Muscle layer of duodenum (tissue), 2 donors: ENCODE measurements at regions not wholly inside any gene's neighbourhood (a gene's known extent, or its start where the extent isn't known, plus 50 kb on each side); places are given as distances from the start of the nearest gene placed in this dataset.
A peak's percentile ranks its signal among the peaks of the same experiment; 100 is the strongest.

Experiments
- H3K27ac ChIP-seq: one replicate; pipeline ENCODE4 v1.7.0; 2013; ENCODE audit warnings: mild to moderate bottlenecking, low read length
- H3K27me3 ChIP-seq: one replicate; pipeline ENCODE4 v1.7.0; 2013; ENCODE audit warnings: low read depth, mild to moderate bottlenecking, control low read depth, low read length
- H3K36me3 ChIP-seq, 2 donors: one replicate each; pipeline ENCODE4 v1.7.0; 2013; ENCODE audit warnings: low read length in 2 of 2, control low read depth in 1 of 2, mild to moderate bottlenecking in 1 of 2; ENCODE audit not compliant: insufficient read depth in 2 of 2, control insufficient read depth in 1 of 2
- H3K4me1 ChIP-seq, 2 donors: one replicate each; pipeline ENCODE4 v1.7.0; 2013; ENCODE audit warnings: low read length in 2 of 2, mild to moderate bottlenecking in 2 of 2, control low read depth in 1 of 2, moderate library complexity in 1 of 2; ENCODE audit not compliant: insufficient read depth in 2 of 2, control insufficient read depth in 1 of 2
- H3K4me3 ChIP-seq, 2 donors: one replicate each; pipeline ENCODE4 v1.7.0; 2013; ENCODE audit warnings: low read length in 2 of 2, low read depth in 1 of 2, mild to moderate bottlenecking in 1 of 2
- H3K9me3 ChIP-seq, 2 donors: one replicate each; pipeline ENCODE4 v1.7.0; 2013; ENCODE audit warnings: low read length in 2 of 2, control low read depth in 1 of 2, mild to moderate bottlenecking in 1 of 2; ENCODE audit not compliant: control insufficient read depth in 1 of 2
- donor health status: healthy.

- Histone ChIP-seq H3K4me3 (no peak overlapping the region), H3K27ac (peak overlapping the region; percentile 98), H3K4me1 (peaks cover 30 to 53% of the 10 kb centered on the region in 2 donors)
These were observed 117.3 kb upstream of the IRF2BP2 start for GRCh38 chr1:234727018-234727940.

GRCh38 chr1:234726359-234726943, 116.5 kb upstream of the IRF2BP2 start:
- H3K4me3 ChIP-seq, result peak overlapping the region in 1 of 2 donors; percentile 23
- H3K36me3 ChIP-seq, result peaks cover 0 to 5% of the 10 kb centered on the region in 2 donors
- H3K9me3 ChIP-seq, result no peaks in the 10 kb centered on the region
- peak overlapping the region; percentile 98 for H3K27ac ChIP-seq
- no peaks in the 10 kb centered on the region for H3K27me3 ChIP-seq
- H3K4me1 ChIP-seq, result peaks cover 29 to 61% of the 10 kb centered on the region in 2 donors

More at GRCh38 chr1:234727018-234727940, 117.3 kb upstream of the IRF2BP2 start:
- Histone ChIP-seq H3K36me3 (peaks cover 0 to 5% of the 10 kb centered on the region in 2 donors), H3K9me3 (no peaks in the 10 kb centered on the region), H3K27me3 (no peaks in the 10 kb centered on the region)

- H3K4me1 ChIP-seq, result peaks cover 38 to 71% of the 10 kb centered on the region in 2 donors
- peaks cover 0 to 5% of the 10 kb centered on the region in 2 donors for H3K36me3 ChIP-seq
- H3K27me3 ChIP-seq, result no peaks in the 10 kb centered on the region
- peak overlapping the region in 1 of 2 donors; percentile 23 for H3K4me3 ChIP-seq
- peak overlapping the region; percentile 98 for H3K27ac ChIP-seq
- H3K9me3 ChIP-seq, result no peaks in the 10 kb centered on the region
These were observed 115.5 kb upstream of the IRF2BP2 start for GRCh38 chr1:234725177-234726132.

GRCh38 chr1:234724516-234725176, 114.7 kb upstream of the IRF2BP2 start:
- Histone ChIP-seq H3K4me3 (peak overlapping the region; percentile 7 to 23), H3K4me1 (peaks cover 38 to 74% of the 10 kb centered on the region in 2 donors), H3K36me3 (peaks cover 0 to 5% of the 10 kb centered on the region in 2 donors), H3K27ac (peak overlapping the region; percentile 98), H3K27me3 (no peaks in the 10 kb centered on the region), H3K9me3 (no peaks in the 10 kb centered on the region)

- Histone ChIP-seq H3K36me3 (peaks cover 0 to 5% of the 10 kb centered on the region in 2 donors), H3K4me3 (peak overlapping the region; percentile 13 to 17), H3K27me3 (no peaks in the 10 kb centered on the region), H3K27ac (peak overlapping the region; percentile 98), H3K9me3 (no peaks in the 10 kb centered on the region), H3K4me1 (peaks cover 51 to 88% of the 10 kb centered on the region in 2 donors)
These were observed 113.1 kb upstream of the IRF2BP2 start for GRCh38 chr1:234722904-234723720.

- peak overlapping the region; percentile 8 to 17 for H3K4me3 ChIP-seq
- H3K27ac ChIP-seq, result peak overlapping the region; percentile 98
- no peaks in the 10 kb centered on the region for H3K9me3 ChIP-seq
- H3K27me3 ChIP-seq, result no peaks in the 10 kb centered on the region
- peaks cover 0 to 5% of the 10 kb centered on the region in 2 donors for H3K36me3 ChIP-seq
- peaks cover 53 to 91% of the 10 kb centered on the region in 2 donors for H3K4me1 ChIP-seq
These were observed 112.3 kb upstream of the IRF2BP2 start for GRCh38 chr1:234722270-234722704.

GRCh38 chr1:234721476-234722269, 111.7 kb upstream of the IRF2BP2 start:
- Histone ChIP-seq H3K9me3 (no peaks in the 10 kb centered on the region), H3K4me3 (peak overlapping the region in 1 of 2 donors; percentile 17)

GRCh38 chr1:234720709-234721441, 110.9 kb upstream of the IRF2BP2 start:
- peak overlapping the region; percentile 98 for H3K27ac ChIP-seq
- peak overlapping the region in 1 of 2 donors; percentile 17 for H3K4me3 ChIP-seq
- H3K4me1 ChIP-seq, result peaks cover 46 to 90% of the 10 kb centered on the region in 2 donors

More at GRCh38 chr1:234721476-234722269, 111.7 kb upstream of the IRF2BP2 start:
- Histone ChIP-seq H3K27me3 (no peaks in the 10 kb centered on the region), H3K36me3 (peaks cover 0 to 5% of the 10 kb centered on the region in 2 donors), H3K27ac (peak overlapping the region; percentile 98), H3K4me1 (peaks cover 47 to 90% of the 10 kb centered on the region in 2 donors)

More at GRCh38 chr1:234720709-234721441, 110.9 kb upstream of the IRF2BP2 start:
- Histone ChIP-seq H3K9me3 (no peaks in the 10 kb centered on the region), H3K27me3 (no peaks in the 10 kb centered on the region), H3K36me3 (peaks cover 0 to 5% of the 10 kb centered on the region in 2 donors)
